ENCODE measurements at regions not wholly inside any gene's neighbourhood (a gene's known extent, or its start where the extent isn't known, plus 50 kb on each side); places are given as distances from the start of the nearest gene placed in this dataset.

DNA sequence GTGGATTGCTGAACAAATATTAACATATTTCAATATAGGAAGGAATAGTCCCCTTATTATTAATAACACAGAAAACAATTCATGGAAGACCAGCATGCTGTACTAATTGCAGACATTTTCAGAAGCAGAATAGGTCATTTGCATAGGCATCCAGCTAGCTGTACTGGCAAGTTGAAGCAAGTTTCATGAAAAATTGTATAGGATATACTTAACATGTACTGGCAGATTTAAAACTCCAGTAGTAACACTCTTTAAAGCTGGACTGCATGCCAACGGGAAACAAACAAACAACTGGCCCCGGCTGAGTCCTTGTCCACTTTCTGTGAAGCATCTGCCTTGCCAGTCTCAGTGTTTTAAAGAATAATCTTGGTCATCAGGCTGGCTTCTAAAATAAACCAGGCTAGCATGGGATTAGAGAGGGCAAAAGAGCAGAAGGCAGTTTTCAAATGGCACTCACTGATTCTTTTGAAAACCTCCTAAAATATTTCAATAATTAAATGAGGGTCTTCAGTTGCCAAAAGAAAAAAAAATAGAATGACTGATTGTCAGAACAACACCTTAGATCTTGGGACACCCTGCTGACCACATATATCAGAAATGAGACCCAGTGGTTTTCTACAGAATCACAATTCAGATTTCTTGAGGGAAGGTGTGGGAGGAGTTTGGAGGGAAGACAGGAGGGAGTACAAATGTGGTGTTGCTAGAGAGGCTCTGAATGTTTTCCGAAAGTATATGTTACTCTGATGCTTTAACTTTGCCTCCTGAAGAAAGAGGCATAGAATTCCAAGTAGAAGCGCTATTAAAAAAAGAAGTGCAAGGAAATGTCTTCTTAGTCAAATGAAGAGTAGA, 122.5 kb upstream of the KRAS start:
- TF ChIP-seq, protein P1, sequence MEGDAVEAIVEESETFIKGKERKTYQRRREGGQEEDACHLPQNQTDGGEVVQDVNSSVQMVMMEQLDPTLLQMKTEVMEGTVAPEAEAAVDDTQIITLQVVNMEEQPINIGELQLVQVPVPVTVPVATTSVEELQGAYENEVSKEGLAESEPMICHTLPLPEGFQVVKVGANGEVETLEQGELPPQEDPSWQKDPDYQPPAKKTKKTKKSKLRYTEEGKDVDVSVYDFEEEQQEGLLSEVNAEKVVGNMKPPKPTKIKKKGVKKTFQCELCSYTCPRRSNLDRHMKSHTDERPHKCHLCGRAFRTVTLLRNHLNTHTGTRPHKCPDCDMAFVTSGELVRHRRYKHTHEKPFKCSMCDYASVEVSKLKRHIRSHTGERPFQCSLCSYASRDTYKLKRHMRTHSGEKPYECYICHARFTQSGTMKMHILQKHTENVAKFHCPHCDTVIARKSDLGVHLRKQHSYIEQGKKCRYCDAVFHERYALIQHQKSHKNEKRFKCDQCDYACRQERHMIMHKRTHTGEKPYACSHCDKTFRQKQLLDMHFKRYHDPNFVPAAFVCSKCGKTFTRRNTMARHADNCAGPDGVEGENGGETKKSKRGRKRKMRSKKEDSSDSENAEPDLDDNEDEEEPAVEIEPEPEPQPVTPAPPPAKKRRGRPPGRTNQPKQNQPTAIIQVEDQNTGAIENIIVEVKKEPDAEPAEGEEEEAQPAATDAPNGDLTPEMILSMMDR (IDR thresholded peaks at IDR 0.05) = no peak
- no peak for TF ChIP-seq POLR2A (IDR thresholded peaks at IDR 0.05)
